Fibroblast of lung (primary cell): ENCODE measurements at regions not wholly inside any gene's neighbourhood (a gene's known extent, or its start where the extent isn't known, plus 50 kb on each side); places are given as distances from the start of the nearest gene placed in this dataset.

Experiments
- DNase-seq, 2 donors: peaks; one replicate each; pipeline versions ENCODE4 v3.0.0 to v3.0.0-alpha.2; 2010; ENCODE audit warnings: low read depth in 2 of 2
- H2AFZ ChIP-seq: 2 replicates; pipeline ENCODE4 v1.5.1; 2012; ENCODE audit warnings: low read length, control low read depth, inconsistent platforms
- H3K27ac ChIP-seq: 2 replicates; pipeline ENCODE4 v1.5.1; 2011; ENCODE audit warnings: low read length, control low read depth; ENCODE audit not compliant: insufficient read depth
- H3K27me3 ChIP-seq: 2 replicates; pipeline ENCODE4 v1.5.1; 2011; ENCODE audit warnings: mild to moderate bottlenecking, low read length; ENCODE audit not compliant: control insufficient read depth, insufficient read depth
- H3K36me3 ChIP-seq: 2 replicates; pipeline ENCODE4 v1.5.1; 2011; ENCODE audit warnings: low read length; ENCODE audit not compliant: control insufficient read depth, insufficient read depth
- H3K4me1 ChIP-seq: 2 replicates; pipeline ENCODE4 v1.5.1; 2011; ENCODE audit warnings: low read length; ENCODE audit not compliant: control insufficient read depth, insufficient read depth; ENCODE audit errors: extremely low read depth
- H3K4me2 ChIP-seq: 2 replicates; pipeline ENCODE4 v1.5.1; 2011; ENCODE audit warnings: low read length, control low read depth; ENCODE audit not compliant: insufficient read depth; ENCODE audit errors: extremely low read depth
- H3K4me3 ChIP-seq, 4 experiments: fragments of 200-600 bp in 1 of 4; sonication (generic) in 1 of 4; replicated peaks in 1 of 4; 2 replicates each; pipeline ENCODE4 v1.5.1; 2011 to 2016; ENCODE audit warnings: low read length in 4 of 4, low read depth in 3 of 4, mild to moderate bottlenecking in 3 of 4, control low read depth in 2 of 4, inconsistent platforms in 1 of 4, mixed read lengths in 1 of 4; ENCODE audit not compliant: insufficient read depth in 1 of 4; ENCODE audit errors: control extremely low read depth in 1 of 4
- H3K79me2 ChIP-seq: 2 replicates; pipeline ENCODE4 v1.5.1; 2012; ENCODE audit warnings: mild to moderate bottlenecking, low read length, inconsistent platforms; ENCODE audit not compliant: control insufficient read depth, insufficient read depth
- H3K9ac ChIP-seq: 2 replicates; pipeline ENCODE4 v1.5.1; 2011; ENCODE audit warnings: mild to moderate bottlenecking, low read length, control low read depth; ENCODE audit not compliant: insufficient read depth
- H3K9me3 ChIP-seq: 2 replicates; pipeline ENCODE4 v1.5.1; 2012; ENCODE audit warnings: low read depth, low read length; ENCODE audit not compliant: control insufficient read depth, insufficient read depth
- H4K20me1 ChIP-seq: 2 replicates; pipeline ENCODE4 v1.5.1; 2011; ENCODE audit warnings: low read length; ENCODE audit not compliant: control insufficient read depth, insufficient read depth; ENCODE audit errors: extremely low read depth
- CTCF ChIP-seq, 2 donors: IDR thresholded peaks in 1 of 2; conservative IDR thresholded peaks in 1 of 2; 1 replicate in 1 of 2; 2 replicates in 1 of 2; pipeline ENCODE4 v1.5.1; 2011 to 2012; ENCODE audit warnings: low read length in 2 of 2, control low read depth in 1 of 2, inconsistent platforms in 1 of 2, low read depth in 1 of 2, mild to moderate bottlenecking in 1 of 2
- EZH2 ChIP-seq: IDR thresholded peaks from 2 replicates; pipeline ENCODE4 v1.5.1; 2012; ENCODE audit warnings: low read length, control low read depth, mild to moderate bottlenecking; ENCODE audit errors: missing control alignments

DNA sequence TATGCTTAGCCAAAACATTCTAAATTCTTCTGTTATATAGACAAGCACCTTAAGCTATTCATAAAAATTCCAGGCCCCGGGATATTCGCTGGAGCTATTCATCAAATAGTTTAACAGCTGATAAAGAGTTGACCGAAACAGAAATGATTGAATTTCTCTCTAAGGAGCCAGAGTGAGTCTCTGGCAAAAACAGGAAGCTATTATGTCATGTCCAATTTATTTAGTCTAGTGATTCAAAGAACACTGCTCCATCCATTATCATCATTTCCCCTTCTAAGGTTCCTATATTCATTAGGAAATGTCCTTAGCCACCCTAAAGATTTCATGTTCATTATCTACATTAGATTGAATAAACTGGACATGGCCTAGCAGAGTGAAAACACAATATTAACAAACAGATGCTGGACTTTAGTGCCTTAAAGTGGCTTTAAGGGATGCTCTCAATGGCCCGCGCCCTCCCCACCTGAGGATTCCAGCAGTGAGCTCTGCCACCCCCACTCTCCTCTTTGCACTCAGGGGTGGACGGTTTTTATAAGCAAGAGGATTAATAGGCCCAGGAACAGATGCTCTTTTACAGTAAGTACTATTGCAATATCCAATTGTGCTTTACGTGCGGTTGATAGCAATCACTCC lies 122.1 kb upstream of the RGS1 start:
- Histone ChIP-seq H3K36me3 (no peaks in the 10 kb centered on the region), H3K4me1 (no peaks in the 10 kb centered on the region), H3K79me2 (no peaks in the 10 kb centered on the region), H3K27ac (no peak overlapping the region), H2AFZ (no peak overlapping the region), H3K9me3 (no peaks in the 10 kb centered on the region), H3K4me2 (no peak overlapping the region), H3K4me3 (no peak overlapping the region), H4K20me1 (no peaks in the 10 kb centered on the region), H3K27me3 (no peaks in the 10 kb centered on the region), H3K9ac (no peak overlapping the region)
- TF ChIP-seq CTCF (conservative IDR thresholded peaks at IDR 0.05 in 1 of 2, IDR thresholded peaks at IDR 0.05 in 1 of 2; ENCODE audit: low read depth in 1 of 2, low read length in 2 of 2) (no peak), EZH2 (no peak)
- DNase-seq = peak in 1 of 2 donors; percentile 75

DNA sequence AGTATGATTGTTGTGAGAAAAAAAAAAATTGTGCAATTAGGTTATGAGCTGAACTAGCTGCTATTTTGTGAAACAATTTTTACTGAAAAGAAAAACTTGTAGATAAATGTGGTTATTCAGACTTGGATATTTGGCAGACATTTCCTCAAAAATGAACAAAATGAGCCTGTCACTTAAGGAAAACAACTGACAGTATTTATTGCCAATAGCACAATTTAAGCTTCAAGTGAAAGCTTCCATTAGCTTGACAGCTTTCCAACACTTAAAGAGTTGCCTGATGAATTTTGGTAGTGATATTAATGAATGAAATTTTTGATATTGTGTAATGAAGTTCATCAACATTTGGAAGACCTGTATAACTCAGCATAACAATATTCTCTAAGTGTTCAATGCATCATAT lies 116.1 kb upstream of the RGS1 start:
- Histone ChIP-seq H3K36me3 (no peaks in the 10 kb centered on the region), H3K27me3 (no peaks in the 10 kb centered on the region), H3K4me1 (no peaks in the 10 kb centered on the region), H3K4me2 (no peak overlapping the region), H3K27ac (no peak overlapping the region), H2AFZ (no peak overlapping the region), H3K4me3 (no peak overlapping the region), H3K79me2 (no peaks in the 10 kb centered on the region), H3K9me3 (no peaks in the 10 kb centered on the region), H3K9ac (no peak overlapping the region), H4K20me1 (no peaks in the 10 kb centered on the region)
- TF ChIP-seq CTCF (conservative IDR thresholded peaks at IDR 0.05 in 1 of 2, IDR thresholded peaks at IDR 0.05 in 1 of 2; ENCODE audit: low read depth in 1 of 2, low read length in 2 of 2) = no peak
- TF ChIP-seq EZH2 = no peak
- no peak for DNase-seq

DNA sequence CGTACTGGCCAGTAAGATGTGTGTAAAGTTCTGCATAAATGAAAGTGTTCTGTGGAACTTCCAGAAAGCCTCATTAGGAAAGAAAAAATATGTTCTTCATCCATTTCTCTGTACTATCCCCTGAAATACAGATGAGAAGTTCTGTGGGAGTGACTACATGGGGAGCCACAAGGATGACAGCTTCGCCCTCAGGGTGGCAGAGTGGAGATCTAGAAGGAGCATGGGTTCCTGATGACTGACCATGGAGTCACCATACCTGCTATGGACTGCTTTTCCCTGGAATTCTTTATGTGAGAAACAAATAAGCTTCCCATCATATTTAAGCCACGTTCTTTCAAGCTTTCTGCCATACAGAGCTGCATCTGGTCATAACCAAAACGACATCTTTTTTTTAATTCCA lies 113.9 kb upstream of the RGS1 start:
- no peak for DNase-seq
- Histone ChIP-seq H3K27ac (no peak overlapping the region), H2AFZ (no peak overlapping the region), H4K20me1 (no peaks in the 10 kb centered on the region), H3K36me3 (no peaks in the 10 kb centered on the region), H3K79me2 (no peaks in the 10 kb centered on the region), H3K9ac (no peak overlapping the region), H3K4me1 (no peaks in the 10 kb centered on the region), H3K27me3 (no peaks in the 10 kb centered on the region), H3K4me3 (no peak overlapping the region), H3K9me3 (no peaks in the 10 kb centered on the region), H3K4me2 (no peak overlapping the region)
- no peak for TF ChIP-seq CTCF (conservative IDR thresholded peaks at IDR 0.05 in 1 of 2, IDR thresholded peaks at IDR 0.05 in 1 of 2; ENCODE audit: low read depth in 1 of 2, low read length in 2 of 2)
- no peak for TF ChIP-seq EZH2
